Kidney capillary endothelial cell (primary cell): ENCODE measurements at regions not wholly inside any gene's neighbourhood (a gene's known extent, or its start where the extent isn't known, plus 50 kb on each side); places are given as distances from the start of the nearest gene placed in this dataset.
"Not testable (repeated sequence)": the region's sequence is repeated elsewhere in the genome, so short reads cannot be mapped to it uniquely, and the experiment has no call there.

ENCODE experiments used
- DNase-seq: peaks from one replicate; pipeline ENCODE4 v3.0.0-alpha.2; 2018; ENCODE audit warnings: low spot score

GRCh38 chr6:119726912-119727311 lies 377.4 kb upstream of the MAN1A1 start:
- DNase-seq: not testable (repeated sequence)

- no peak for DNase-seq
Observed at GRCh38 chr6:119726086-119726485, 376.5 kb upstream of the MAN1A1 start.

GRCh38 chr6:119720160-119720559 lies 370.6 kb upstream of the MAN1A1 start:
- DNase-seq: no peak

GRCh38 chr6:119717942-119718341 lies 368.4 kb upstream of the MAN1A1 start:
- no peak for DNase-seq

GRCh38 chr6:119716668-119717270 lies 367.2 kb upstream of the MAN1A1 start:
- no peak for DNase-seq

- no peak for DNase-seq
Observed at GRCh38 chr6:119713903-119714302, 364.3 kb upstream of the MAN1A1 start.

GRCh38 chr6:119686644-119687043 lies 337.1 kb upstream of the MAN1A1 start:
- DNase-seq: no peak

- DNase-seq: no peak
Observed at GRCh38 chr6:119686240-119686639, 336.7 kb upstream of the MAN1A1 start.

GRCh38 chr6:119683671-119684070 lies 334.1 kb upstream of the MAN1A1 start:
- DNase-seq: no peak

- DNase-seq: no peak
Observed at GRCh38 chr6:119683031-119683430, 333.5 kb upstream of the MAN1A1 start.

GRCh38 chr6:119678961-119679360 lies 329.4 kb upstream of the MAN1A1 start:
- no peak for DNase-seq

GRCh38 chr6:119677384-119677783 lies 327.8 kb upstream of the MAN1A1 start:
- no peak for DNase-seq

- DNase-seq: no peak
Observed at GRCh38 chr6:119676961-119677360, 327.4 kb upstream of the MAN1A1 start.

- no peak for DNase-seq
Observed at GRCh38 chr6:119676230-119676629, 326.7 kb upstream of the MAN1A1 start.

- no peak for DNase-seq
Observed at GRCh38 chr6:119673741-119674140, 324.2 kb upstream of the MAN1A1 start.

- no peak for DNase-seq
Observed at GRCh38 chr6:119672725-119673124, 323.2 kb upstream of the MAN1A1 start.

GRCh38 chr6:119671105-119671504 lies 321.5 kb upstream of the MAN1A1 start:
- DNase-seq: no peak

- peak; percentile 47 for DNase-seq
Observed at GRCh38 chr6:119669221-119669620, 319.7 kb upstream of the MAN1A1 start.

GRCh38 chr6:119665432-119665831 lies 315.9 kb upstream of the MAN1A1 start:
- DNase-seq: not testable (repeated sequence)

- DNase-seq: no peak
Observed at GRCh38 chr6:119661628-119662027, 312.1 kb upstream of the MAN1A1 start.

GRCh38 chr6:119661078-119661477 lies 311.5 kb upstream of the MAN1A1 start:
- DNase-seq: no peak

- DNase-seq: no peak
Observed at GRCh38 chr6:119658917-119659316, 309.4 kb upstream of the MAN1A1 start.

GRCh38 chr6:119655124-119655523 lies 305.6 kb upstream of the MAN1A1 start:
- DNase-seq: no peak

- DNase-seq: no peak
Observed at GRCh38 chr6:119653329-119653728, 303.8 kb upstream of the MAN1A1 start.

- DNase-seq: no peak
Observed at GRCh38 chr6:119649531-119649930, 300.0 kb upstream of the MAN1A1 start.
